GM19467 (cell line): ENCODE measurements at regions not wholly inside any gene's neighbourhood (a gene's known extent, or its start where the extent isn't known, plus 50 kb on each side); places are given as distances from the start of the nearest gene placed in this dataset.
"Not testable (repeated sequence)": the region's sequence is repeated elsewhere in the genome, so short reads cannot be mapped to it uniquely, and the experiment has no call there.

Experiments
- ATAC-seq: cut with Tn5 transposase; IDR thresholded peaks from one replicate; pipeline ENCODE4 v1.9.1; 2021; ENCODE audit warnings: mild to moderate bottlenecking, moderate library complexity; ENCODE audit not compliant: unreplicated experiment

DNA sequence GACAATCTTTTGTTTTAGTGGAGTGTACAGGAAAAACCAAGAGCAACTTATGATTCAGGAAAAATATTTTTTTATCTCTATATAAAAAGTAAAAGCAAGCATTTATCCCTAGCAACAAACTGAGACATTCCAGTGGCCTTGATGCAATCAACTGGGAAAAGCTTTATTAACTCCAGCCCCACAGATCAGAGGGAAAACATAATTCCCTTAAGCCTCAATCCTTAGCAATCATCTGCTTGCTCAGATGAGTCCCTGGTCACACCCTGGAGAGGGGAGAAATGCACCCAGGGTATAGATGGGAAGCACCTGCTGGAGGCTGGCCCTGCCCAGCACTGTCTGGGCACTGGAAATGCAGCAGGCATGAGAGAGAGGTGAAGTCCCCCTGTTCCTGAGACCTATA lies 636.6 kb downstream of the TNS3 start:
- ATAC-seq, result no peak

DNA sequence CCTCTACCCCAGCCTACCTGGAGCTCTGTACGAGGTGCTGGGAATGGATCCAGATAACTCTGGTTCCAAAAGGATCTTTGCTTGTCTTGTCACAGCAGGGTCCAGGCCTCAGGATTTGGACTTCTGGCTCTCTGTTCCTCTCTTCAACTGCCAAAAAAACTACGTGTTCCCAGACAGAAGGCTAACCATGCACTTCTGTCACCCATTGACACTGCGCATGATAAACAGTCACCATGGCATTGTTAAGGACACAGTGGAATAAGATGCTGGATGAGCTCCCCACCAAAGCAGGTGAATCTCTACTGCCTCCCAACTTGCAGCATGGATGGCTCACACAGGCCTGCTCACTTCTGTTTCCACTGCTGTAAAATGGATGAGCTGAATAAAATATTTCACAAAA lies 637.9 kb downstream of the TNS3 start:
- no peak for ATAC-seq

DNA sequence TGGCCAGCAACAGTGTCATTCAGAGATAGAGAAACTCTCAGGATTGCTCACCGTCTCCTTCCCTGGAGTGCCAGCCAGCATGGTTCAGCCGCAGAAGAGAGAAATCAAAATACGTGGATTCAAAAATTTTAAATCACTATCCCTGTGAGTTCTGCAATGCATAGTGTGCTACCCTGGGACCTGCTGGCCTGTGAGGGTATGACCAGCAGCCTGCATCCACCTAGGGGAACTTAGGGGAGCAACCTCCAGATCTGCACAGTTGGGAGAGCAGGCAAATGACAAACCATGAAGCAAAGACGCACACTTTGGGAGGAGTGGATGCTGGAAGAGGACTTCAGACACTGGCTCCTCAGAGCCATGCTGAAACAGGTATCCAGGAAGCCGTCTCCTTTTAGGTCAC lies 639.3 kb downstream of the TNS3 start:
- ATAC-seq, result no peak

DNA sequence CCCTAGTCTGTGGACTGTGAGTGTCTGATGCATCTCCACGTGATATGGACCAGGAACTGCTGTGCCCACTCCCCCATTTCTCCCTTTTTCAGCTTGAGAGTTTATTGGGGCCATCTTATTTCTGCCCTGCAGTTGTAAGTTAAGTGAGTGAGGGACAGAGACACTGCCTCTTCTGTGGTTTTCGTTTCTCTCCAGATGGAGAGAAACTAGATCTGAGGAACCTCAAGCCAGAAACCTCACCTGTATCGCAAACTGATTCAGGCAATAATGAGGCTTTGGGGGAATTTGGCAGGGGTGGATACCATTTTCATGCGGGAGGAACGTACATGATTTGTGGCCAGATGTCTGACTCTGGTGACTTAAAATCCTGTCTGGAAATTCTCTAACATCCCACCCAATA lies 641.7 kb downstream of the TNS3 start:
- ATAC-seq, result no peak

DNA sequence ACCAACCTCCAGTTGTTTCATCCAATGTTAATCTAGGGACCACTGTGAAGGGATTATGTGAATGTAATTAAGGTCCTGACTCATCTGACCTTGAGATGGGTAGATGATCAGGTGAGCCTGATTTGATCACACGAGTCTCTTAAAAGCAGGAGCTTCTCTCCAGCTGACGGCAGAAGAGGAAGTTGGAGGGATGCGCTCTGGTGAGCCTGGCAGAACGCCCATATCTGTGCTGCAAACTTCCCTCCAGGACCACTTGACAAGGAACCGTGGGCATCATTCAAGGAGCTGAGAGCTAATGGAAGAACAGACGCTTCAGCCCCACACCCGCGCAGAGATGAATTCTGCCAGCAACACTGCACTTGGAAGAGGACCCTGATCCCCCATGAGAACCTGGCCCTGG lies 642.4 kb downstream of the TNS3 start:
- no peak for ATAC-seq

DNA sequence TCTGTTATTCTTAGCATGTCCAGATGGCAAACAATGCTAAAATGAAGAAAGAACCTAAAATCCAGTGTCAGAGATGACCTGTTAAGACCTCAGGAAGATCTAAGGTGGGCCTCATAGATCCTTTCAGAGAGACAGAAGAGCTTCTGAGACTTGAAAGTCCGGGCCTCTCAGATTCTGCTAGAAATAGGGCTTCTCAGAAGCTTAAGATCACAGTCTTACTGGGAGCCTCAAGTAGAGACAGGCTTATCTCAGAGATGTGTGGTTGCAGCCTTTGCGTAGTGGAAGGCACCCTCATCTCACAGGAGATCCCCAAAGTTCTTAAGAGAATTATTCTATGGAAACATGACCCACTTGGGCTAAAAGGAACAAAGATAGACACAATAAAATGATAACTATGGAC lies 642.8 kb downstream of the TNS3 start:
- ATAC-seq, result no peak

DNA sequence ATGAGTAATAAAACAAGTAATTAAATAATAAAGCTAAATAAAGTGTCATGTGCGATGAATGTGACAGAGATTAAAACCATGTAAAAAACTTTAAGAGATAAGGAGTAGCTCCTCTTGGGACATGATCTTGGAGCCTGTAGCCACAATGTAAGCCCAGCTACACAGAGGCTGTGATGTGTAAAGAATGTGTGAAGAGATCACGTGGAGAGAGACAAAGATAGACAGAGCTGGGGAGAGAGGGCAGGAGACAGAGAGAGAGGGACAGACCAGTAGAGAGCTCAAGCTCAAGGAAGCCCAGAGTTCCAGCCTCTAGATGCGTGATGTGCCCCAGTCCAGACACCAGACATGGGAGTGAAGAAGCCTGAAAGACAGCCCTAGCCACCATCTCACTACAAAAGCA lies 644.1 kb downstream of the TNS3 start:
- no peak for ATAC-seq

DNA sequence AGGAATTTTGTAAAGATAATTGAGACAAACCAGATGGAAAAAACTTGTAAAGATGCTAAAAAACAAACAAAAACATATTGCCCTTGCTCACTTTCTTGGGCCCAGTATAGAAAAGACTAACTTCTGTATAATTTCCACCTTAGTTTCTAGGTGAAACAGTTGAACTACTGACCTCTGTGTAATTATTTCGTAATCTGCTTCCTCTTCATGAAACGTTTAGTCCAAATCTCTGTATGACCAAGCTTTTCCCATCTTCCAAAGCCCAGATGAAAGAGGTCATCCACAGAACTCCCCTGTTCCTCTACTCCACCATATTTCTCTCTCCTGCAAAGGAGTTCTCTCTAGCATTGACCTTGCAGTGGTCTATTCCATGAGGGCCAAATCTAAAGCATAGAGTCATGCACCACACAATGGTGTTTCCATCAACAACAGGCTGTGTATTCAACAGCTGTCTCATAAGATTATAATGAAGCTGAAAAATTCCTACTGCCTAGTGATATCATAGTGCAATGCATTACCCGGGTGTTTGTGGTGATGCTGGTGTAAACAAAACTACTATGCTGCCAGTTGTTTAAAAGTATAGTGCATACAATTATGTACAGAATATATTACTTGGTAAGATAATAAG lies 647.6 kb downstream of the TNS3 start:
- ATAC-seq, result no peak

DNA sequence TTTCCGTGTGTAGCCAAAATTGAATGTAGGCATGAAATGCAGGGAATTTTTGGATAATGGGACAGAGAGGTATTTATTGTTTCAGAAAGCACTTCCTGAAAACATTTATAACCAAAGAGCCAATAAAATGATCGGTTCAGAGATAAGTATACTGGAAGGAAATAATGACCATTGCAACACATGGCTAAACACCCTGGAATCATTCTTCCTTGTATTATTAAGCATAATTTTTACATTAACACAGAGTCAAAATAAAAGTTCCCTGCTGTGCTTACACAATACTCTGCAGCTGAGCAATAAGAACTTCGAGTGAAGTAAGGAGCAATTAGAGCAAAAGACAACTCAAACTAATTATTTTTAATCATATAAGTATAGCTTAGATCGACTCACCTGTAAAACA lies 648.3 kb downstream of the TNS3 start:
- no peak for ATAC-seq

DNA sequence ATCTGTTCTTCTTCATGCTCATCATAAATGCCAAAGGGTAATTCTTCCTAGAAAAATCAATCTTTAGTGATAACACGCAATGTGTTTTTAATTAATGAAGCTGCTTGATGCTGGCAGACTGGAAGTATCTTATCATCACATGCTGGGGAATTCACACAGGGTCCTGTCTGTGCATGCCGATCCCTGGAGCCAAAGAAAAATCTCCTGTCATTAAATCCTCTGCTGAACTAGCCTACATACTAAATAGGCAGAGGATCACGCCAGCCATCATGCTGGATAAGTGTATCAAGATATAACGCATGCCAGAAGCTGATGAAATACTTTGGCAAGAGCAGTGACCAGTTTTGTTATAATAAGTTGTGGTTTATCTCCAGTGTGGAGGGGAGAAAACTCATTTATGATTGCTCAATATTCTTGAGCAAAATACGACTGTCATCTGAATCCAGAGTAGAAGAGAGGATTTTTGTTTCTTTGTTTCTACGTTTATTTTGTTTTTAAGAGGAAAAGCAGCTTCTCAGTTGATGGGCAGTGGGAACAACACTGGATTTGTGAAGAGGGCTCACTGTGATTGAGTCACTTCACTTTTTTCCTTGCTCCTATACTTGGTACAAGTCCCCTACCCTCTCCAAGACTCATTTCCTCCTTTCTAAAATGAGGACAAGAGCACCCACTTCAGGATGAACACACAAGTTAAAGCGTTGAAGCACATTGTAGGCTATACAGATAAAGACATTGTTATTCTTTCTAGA lies 649.1 kb downstream of the TNS3 start:
- no peak for ATAC-seq

DNA sequence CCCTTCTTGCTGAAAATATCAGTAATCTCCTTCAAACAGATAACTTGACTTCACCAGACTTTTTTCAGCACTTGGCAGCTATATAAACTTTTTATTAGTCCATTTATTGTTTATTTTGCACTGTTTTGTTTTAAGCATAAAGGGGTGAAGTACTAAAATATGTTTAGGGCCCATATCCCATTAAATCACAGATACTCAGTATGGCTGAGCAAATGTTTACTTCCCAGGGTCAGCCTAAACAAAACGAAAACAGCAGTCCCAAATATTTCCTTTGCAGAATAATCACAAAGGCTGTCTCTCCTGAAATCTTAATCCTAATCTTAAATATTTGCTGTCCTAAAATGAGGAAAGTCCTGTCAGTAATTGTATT lies 649.6 kb downstream of the TNS3 start:
- ATAC-seq, result no peak

DNA sequence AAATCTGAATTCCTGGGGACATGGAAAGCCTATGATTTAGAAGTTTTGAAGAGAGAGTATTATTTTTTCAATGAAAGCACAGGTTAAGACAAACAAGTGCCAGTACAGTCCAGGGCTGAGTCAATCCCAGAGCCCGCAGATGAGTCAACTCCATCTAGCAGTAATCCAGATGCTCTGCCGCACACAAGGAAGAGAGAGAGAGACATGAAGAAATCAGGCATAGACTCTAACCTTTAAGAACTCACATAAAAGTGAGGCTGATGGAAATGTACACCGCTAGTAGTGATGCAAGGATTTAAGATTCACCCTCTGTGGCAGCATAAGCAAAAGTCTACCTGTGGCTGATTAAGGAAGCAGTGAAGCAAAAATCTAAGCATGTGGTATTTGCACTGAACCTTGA lies 651.5 kb downstream of the TNS3 start:
- no peak for ATAC-seq

DNA sequence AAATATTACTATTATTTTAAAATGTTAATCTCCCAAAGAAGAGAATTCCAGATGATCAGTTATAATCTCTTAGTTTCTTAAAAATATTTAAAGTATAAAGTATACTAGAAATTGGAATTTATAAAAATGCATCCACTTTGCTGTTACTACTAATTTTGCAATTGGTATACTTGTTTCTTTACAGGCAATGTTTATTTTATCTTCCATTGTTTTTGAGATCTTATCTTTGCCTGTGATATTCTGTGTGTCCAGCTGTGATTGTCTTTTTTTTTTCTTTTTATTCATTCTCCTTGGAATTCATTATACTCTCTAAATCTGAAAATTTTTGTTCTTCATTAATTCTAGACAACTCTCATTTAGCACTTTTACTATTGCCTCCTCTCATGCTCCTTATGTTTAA lies 652.6 kb downstream of the TNS3 start:
- ATAC-seq, result no peak

DNA sequence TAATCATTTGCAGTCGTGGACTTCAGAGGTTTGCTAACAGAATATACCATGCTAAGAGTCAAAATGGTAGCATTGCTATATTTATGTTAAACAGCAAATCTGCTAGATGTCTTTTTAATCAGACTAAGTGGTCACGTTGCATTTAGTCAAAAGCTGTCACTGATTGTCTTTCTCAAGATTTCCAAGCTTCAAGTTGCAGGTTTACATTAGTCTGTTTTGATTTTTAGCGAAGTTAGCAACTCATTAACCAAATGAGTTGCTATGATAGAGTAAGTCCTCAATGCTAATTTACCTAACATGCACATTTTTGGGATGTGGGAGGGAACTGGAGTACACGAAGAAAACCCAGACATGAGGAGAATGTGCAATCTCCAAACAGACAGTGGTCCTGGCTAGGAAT lies 653.2 kb downstream of the TNS3 start:
- no peak for ATAC-seq

DNA sequence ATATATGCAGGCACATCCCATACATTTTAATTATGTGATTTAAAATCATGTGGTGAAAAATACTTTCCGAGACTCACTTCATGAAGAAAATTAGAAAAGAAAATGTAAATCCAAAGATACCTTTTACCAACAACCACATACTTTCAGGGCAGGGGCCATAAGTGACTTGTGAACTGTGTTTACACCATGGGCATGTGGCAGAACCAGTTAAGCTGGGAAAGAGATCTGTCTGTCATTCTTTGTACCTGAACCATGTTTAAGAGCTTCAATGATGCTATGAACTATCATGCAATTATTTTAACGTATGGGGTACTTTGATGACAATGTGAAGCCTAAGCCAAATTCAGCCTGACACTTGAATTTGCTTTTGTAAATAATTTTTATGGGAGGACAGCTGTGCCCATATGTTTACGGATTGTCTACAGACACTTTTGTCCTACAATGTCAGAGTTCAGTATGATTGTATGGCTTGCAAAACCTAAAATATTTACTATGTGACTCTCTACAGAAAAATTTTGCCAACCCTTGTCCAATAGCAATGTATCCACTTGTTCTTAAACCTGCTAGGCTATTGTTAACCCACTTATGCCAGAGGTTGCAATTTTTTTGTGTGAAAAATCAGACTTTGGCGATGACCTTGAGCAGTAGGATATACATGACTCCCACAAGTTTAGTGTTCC lies 654.6 kb downstream of the TNS3 start:
- ATAC-seq, result no peak

DNA sequence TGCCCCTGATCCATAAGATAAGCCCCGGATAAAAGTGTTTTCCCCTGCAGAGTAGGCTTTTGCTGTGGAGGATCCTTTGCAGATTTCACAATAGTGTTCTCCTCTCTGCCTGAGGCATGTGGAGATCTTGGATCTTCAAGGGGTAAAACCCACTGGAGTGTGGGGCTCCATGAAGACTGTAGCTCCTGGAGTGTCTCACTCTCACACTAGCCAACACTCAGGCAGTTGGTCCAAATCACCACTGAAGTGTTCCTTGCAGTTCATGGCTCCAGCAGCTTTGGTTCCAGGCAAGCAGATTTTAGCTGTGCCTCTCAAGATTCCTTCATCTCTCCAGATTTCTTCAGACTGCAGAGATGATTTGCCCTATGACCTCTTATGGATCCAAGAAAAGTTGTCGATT lies 665.3 kb downstream of the TNS3 start:
- no peak for ATAC-seq

DNA sequence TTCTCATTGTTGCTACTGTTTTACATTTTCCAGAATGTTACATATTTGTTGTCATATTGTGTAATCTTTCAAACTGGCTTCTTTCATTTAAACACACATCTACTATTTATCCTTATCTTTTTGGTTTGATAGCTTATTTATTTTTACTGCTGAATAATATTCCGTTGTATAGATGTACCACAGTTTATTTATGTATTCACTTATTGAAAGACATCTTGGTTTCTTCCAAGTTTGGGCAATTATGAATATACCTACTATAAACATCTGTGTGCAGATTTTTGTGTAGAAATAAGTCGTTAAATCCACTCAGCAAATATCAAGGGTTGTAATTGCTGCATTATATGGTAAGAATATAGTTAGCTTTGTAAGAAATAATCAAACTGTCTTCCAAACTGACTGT lies 669.2 kb downstream of the TNS3 start:
- no peak for ATAC-seq

DNA sequence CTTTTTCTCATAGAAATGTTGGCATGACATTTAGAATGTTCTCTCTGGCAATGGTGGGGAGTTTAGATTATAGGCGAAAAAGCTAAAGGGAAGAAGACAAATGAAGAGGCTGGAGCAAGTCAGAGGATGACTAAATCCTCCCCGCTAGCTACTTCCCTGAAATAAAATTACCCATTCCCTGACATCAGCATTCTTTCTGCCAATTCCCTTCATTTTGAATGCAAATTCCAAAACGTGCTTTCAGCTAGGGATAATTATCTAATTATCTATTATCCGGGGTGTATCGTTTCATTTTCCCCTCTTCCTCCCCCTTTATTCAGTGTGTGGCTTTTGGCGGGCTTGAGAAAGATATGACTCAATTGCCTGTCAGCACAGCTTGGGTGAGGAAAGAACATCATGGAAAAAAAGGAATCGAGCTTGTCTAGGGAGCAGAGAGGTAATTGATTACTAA lies 672.3 kb downstream of the TNS3 start:
- ATAC-seq, result no peak

DNA sequence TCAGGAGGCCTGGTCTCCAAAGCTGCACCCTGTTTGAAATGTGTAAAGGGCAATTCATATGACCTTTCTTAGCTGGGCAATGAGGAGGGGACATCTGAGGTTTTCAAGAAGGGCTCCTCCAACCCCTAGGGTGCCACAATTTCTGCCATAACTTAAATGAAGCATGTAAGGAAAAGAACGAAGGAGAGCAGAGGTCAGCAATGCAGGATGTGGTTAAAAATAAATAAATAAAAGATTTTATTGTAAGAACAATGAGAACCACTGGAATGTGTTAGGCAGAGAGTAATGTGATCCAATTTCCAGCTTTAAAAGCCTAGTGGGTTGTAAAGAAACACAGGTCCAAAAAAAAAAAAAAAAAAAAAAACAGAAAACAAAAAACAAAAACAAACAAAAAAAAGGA lies 673.1 kb downstream of the TNS3 start:
- no peak for ATAC-seq

DNA sequence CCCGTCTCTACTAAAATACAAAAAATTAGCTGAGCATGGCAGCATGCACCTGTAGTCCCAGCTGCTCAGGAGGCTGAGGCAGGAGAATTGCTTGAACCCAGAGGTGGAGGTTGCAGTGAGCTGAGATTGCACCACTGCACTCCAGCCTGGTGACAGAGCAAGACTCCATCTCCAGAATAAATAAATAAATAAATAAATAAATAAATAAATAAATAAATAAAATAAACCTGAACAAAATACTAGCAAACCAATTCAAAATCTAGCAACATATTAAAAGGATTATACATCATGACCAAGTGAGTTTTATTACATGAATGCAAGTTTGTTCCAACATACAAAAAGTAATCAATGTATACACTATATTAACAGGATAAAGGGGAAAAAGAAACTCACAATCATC lies 677.4 kb downstream of the TNS3 start:
- not testable (repeated sequence) for ATAC-seq

DNA sequence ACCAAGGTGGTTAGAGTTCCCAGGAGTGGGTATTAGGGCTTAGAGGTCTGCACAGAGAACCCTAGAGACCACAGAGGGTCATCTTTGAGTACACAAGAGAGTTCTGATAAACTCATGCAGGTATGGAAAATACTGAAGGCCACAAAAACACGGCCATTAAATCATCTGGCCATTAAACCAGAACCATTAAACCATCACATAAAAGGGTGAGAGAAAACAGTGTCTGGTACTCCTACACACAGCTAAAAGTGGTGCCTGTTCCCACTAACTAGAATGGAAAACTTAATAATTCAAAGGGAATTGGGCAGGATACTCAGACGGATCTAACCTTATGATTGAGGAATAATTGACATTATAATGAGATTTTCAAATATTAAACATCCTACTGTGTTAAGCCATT lies 679.4 kb downstream of the TNS3 start:
- no peak for ATAC-seq
